ENCODE measurements at regions not wholly inside any gene's neighbourhood (a gene's known extent, or its start where the extent isn't known, plus 50 kb on each side); places are given as distances from the start of the nearest gene placed in this dataset.

DNA sequence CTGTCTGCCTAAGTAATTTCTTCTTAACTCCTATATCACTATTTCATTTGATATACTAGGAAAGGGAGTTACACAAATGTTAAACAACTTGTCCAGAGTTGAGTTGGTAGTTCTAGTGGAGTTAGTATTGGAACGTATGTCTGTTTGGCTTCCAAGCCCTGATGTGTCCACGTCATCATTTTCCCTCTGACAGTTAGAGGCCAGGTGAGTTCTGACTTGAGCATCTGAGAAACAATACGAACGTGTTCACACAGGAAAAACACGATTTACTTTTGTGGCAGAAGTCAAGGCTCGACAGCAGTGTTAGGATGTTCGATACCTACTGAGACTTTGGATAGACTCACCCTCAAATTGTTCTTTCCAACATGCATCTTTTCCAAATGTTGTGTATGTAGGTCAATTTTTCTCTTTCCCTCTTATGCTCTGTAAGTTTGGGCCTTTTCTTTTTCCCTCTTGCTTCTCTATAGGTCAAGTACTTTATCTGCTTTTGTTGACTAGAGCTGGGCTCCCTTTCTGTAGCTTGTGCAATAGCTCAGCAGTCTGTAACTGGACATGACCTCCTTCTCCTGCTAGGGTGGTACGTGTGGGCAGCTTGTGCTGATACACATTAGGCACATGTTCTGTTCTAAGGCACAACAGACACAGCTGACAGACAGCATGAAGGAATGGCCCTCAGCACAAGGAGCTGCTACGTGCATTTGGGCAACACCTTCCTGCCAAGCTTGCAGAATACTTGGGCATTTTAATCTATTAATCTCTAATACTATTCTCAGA lies 222.9 kb downstream of the PTEN start (continued):
- TF ChIP-seq, protein P1, sequence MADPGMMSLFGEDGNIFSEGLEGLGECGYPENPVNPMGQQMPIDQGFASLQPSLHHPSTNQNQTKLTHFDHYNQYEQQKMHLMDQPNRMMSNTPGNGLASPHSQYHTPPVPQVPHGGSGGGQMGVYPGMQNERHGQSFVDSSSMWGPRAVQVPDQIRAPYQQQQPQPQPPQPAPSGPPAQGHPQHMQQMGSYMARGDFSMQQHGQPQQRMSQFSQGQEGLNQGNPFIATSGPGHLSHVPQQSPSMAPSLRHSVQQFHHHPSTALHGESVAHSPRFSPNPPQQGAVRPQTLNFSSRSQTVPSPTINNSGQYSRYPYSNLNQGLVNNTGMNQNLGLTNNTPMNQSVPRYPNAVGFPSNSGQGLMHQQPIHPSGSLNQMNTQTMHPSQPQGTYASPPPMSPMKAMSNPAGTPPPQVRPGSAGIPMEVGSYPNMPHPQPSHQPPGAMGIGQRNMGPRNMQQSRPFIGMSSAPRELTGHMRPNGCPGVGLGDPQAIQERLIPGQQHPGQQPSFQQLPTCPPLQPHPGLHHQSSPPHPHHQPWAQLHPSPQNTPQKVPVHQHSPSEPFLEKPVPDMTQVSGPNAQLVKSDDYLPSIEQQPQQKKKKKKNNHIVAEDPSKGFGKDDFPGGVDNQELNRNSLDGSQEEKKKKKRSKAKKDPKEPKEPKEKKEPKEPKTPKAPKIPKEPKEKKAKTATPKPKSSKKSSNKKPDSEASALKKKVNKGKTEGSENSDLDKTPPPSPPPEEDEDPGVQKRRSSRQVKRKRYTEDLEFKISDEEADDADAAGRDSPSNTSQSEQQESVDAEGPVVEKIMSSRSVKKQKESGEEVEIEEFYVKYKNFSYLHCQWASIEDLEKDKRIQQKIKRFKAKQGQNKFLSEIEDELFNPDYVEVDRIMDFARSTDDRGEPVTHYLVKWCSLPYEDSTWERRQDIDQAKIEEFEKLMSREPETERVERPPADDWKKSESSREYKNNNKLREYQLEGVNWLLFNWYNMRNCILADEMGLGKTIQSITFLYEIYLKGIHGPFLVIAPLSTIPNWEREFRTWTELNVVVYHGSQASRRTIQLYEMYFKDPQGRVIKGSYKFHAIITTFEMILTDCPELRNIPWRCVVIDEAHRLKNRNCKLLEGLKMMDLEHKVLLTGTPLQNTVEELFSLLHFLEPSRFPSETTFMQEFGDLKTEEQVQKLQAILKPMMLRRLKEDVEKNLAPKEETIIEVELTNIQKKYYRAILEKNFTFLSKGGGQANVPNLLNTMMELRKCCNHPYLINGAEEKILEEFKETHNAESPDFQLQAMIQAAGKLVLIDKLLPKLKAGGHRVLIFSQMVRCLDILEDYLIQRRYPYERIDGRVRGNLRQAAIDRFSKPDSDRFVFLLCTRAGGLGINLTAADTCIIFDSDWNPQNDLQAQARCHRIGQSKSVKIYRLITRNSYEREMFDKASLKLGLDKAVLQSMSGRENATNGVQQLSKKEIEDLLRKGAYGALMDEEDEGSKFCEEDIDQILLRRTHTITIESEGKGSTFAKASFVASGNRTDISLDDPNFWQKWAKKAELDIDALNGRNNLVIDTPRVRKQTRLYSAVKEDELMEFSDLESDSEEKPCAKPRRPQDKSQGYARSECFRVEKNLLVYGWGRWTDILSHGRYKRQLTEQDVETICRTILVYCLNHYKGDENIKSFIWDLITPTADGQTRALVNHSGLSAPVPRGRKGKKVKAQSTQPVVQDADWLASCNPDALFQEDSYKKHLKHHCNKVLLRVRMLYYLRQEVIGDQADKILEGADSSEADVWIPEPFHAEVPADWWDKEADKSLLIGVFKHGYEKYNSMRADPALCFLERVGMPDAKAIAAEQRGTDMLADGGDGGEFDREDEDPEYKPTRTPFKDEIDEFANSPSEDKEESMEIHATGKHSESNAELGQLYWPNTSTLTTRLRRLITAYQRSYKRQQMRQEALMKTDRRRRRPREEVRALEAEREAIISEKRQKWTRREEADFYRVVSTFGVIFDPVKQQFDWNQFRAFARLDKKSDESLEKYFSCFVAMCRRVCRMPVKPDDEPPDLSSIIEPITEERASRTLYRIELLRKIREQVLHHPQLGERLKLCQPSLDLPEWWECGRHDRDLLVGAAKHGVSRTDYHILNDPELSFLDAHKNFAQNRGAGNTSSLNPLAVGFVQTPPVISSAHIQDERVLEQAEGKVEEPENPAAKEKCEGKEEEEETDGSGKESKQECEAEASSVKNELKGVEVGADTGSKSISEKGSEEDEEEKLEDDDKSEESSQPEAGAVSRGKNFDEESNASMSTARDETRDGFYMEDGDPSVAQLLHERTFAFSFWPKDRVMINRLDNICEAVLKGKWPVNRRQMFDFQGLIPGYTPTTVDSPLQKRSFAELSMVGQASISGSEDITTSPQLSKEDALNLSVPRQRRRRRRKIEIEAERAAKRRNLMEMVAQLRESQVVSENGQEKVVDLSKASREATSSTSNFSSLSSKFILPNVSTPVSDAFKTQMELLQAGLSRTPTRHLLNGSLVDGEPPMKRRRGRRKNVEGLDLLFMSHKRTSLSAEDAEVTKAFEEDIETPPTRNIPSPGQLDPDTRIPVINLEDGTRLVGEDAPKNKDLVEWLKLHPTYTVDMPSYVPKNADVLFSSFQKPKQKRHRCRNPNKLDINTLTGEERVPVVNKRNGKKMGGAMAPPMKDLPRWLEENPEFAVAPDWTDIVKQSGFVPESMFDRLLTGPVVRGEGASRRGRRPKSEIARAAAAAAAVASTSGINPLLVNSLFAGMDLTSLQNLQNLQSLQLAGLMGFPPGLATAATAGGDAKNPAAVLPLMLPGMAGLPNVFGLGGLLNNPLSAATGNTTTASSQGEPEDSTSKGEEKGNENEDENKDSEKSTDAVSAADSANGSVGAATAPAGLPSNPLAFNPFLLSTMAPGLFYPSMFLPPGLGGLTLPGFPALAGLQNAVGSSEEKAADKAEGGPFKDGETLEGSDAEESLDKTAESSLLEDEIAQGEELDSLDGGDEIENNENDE (IDR thresholded peaks at IDR 0.05; ENCODE audit: insufficient replicate concordance, low read length), result no peak
- TF ChIP-seq BRCA1 (IDR thresholded peaks at IDR 0.05; ENCODE audit: low read depth, low read length) (no peak), CTBP2 (IDR thresholded peaks at IDR 0.05; ENCODE audit: borderline replicate concordance, insufficient read depth, insufficient read length, low read length) (no peak), SIRT6 (IDR thresholded peaks at IDR 0.05; ENCODE audit: low read length) (no peak), MAFK (IDR thresholded peaks at IDR 0.05; ENCODE audit: low read depth, low read length) (no peak)

All from H1 (cell line).